Tibial nerve (tissue), 4 donors: ENCODE measurements at regions not wholly inside any gene's neighbourhood (a gene's known extent, or its start where the extent isn't known, plus 50 kb on each side); places are given as distances from the start of the nearest gene placed in this dataset.

Experiments used
- DNase-seq, 2 donors: peaks; one replicate each; pipeline ENCODE4 v3.0.0-alpha.2; 2019; ENCODE audit warnings: low spot score in 2 of 2
- H3K27ac ChIP-seq, 4 donors: fragments of 200-600 bp; sonication (generic) in 3 of 4; one replicate each; pipeline ENCODE4 v1.5.1; 2017 to 2019; ENCODE audit warnings: mild to moderate bottlenecking in 1 of 4
- H3K27me3 ChIP-seq, 2 donors: fragments of 200-600 bp; sonication (generic) in 1 of 2; one replicate each; pipeline versions ENCODE4 v1.5.1 to v1.6.0; 2017 to 2019
- H3K36me3 ChIP-seq, 3 donors: fragments of 200-600 bp; sonication (generic); one replicate each; pipeline ENCODE4 v1.5.1; 2018 to 2019
- H3K4me1 ChIP-seq, 4 donors: fragments of 200-600 bp; sonication (generic) in 3 of 4; one replicate each; pipeline ENCODE4 v1.5.1; 2017 to 2019
- H3K4me3 ChIP-seq, 4 donors: fragments of 200-600 bp; sonication (generic) in 3 of 4; one replicate each; pipeline ENCODE4 v1.5.1; 2017 to 2019; ENCODE audit warnings: mild to moderate bottlenecking in 1 of 4, moderate library complexity in 1 of 4
- H3K9me3 ChIP-seq, 4 donors: fragments of 200-600 bp; sonication (generic) in 3 of 4; one replicate each; pipeline ENCODE4 v1.5.1; 2017 to 2019
- CTCF ChIP-seq, 5 experiments: fragments of 200-600 bp in 3 of 5; fragments of 450-650 bp in 2 of 5; sonication (generic) in 3 of 5; IDR thresholded peaks; one replicate each; pipeline ENCODE4 v1.5.1; 2016 to 2019; ENCODE audit warnings: antibody characterized with exemption in 5 of 5, mild to moderate bottlenecking in 3 of 5, moderate library complexity in 2 of 5
- EP300 ChIP-seq, 2 donors: sonication (generic); formaldehyde crosslinking; IDR thresholded peaks; one replicate each; pipeline ENCODE4 v1.6.1; 2017; ENCODE audit warnings: antibody characterized with exemption in 2 of 2, mild to moderate bottlenecking in 1 of 2
- POLR2A ChIP-seq, 2 donors: fragments of 450-650 bp; IDR thresholded peaks; one replicate each; pipeline ENCODE4 v1.6.1; 2017; ENCODE audit warnings: antibody characterized with exemption in 2 of 2, mild to moderate bottlenecking in 2 of 2, moderate library complexity in 2 of 2
- WGBS, 2 donors: methylation state at CpG; one replicate each; pipeline ENCODE4 v1.1.5; 2018; 5-methylcytosine and 5-hydroxymethylcytosine counted together

GRCh38 chrX:30504309-30504708, 73.3 kb downstream of the TASL start:
- TF ChIP-seq CTCF (IDR thresholded peaks at IDR 0.05) (peak; percentile 22 to 45 (median 38)), POLR2A (IDR thresholded peaks at IDR 0.05) (no peak)
- Histone ChIP-seq H3K4me3 (no peak overlapping the region), H3K4me1 (no peaks in the 10 kb centered on the region), H3K27ac (no peak overlapping the region), H3K27me3 (peaks cover 0 to 10% of the 10 kb centered on the region in 2 donors), H3K36me3 (no peaks in the 10 kb centered on the region), H3K9me3 (no peaks in the 10 kb centered on the region)
- WGBS, 2 donors: 0 to 1% methylated on average over 2 of the region's 2 CpGs
- DNase-seq: no peak

DNA sequence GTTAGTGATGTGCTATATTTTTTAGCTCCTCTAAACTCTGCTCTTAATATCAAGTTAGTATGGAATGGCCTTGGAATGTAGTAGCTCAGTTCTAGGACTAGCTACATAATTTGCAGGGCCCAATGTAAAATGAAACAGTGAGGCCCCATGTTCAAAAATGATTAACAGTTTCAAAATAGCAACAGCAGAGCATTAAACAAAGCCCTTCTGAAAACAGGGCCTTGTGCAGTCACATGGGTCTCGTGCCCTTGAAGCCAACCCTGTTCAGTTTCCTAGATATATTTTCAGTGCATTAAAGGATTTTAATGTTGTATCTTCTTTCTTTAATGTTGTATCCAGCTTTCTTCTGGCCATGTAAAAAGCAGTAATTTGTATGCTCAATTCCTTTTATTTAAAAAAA, 82.1 kb downstream of the TASL start:
- Histone ChIP-seq H3K4me1 (no peaks in the 10 kb centered on the region), H3K27ac (no peak overlapping the region), H3K36me3 (no peaks in the 10 kb centered on the region), H3K9me3 (no peaks in the 10 kb centered on the region), H3K4me3 (no peak overlapping the region), H3K27me3 (no peaks in the 10 kb centered on the region)
- 47 to 51% methylated on average over 1 of the region's 1 CpG for WGBS, 2 donors
- TF ChIP-seq CTCF (IDR thresholded peaks at IDR 0.05) (no peak), POLR2A (IDR thresholded peaks at IDR 0.05) (no peak), EP300 (IDR thresholded peaks at IDR 0.05) (no peak)
- no peak for DNase-seq

DNA sequence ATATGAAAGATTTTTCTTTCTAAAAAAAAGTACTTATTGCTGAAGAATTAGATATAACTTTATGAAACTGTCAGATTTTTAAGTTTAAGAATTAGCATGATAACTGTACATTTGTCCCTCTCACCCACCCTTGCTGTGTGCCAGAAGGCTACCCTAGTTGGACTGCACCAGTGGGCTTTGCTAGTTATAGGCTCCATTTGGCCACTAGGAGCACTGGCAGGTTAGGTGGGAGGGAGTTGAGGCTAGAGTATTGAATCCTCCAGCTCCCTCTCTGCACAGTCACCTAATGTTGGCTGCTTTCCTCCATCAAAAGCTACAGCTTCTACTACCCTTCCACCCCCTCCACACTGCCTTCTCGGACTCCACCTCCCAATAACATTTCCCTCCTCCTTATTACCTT, 84.2 kb downstream of the TASL start:
- Histone ChIP-seq H3K36me3 (no peaks in the 10 kb centered on the region), H3K4me1 (no peaks in the 10 kb centered on the region), H3K4me3 (no peak overlapping the region), H3K9me3 (no peaks in the 10 kb centered on the region), H3K27me3 (no peaks in the 10 kb centered on the region), H3K27ac (no peak overlapping the region)
- DNase-seq: no peak
- WGBS, 2 donors: 63 to 90% methylated on average over 1 of the region's 1 CpG
- TF ChIP-seq POLR2A (IDR thresholded peaks at IDR 0.05): no peak
- TF ChIP-seq EP300 (IDR thresholded peaks at IDR 0.05): no peak
- no peak for TF ChIP-seq CTCF (IDR thresholded peaks at IDR 0.05)

DNA sequence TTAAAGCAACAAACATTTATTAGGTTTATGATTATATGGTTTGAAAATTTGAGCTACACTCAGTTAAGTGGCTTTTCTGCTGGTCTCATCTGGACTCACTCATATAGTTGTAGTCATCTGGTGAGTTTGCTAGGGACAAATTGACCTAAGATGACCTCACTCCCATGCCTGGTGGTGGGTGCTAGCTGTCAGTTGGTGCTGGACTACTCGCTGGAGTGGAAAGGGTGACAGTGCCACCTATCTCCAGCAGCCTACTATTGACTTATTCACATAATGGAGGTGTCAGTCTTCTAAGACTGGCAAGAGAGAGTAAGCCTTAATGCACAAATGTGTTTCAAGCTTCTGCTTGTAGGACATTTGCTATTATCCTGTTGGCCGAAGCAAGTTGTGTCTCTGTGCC, 88.2 kb downstream of the TASL start:
- Histone ChIP-seq H3K27me3 (no peaks in the 10 kb centered on the region), H3K36me3 (no peaks in the 10 kb centered on the region)
- 68 to 100% methylated on average over 2 of the region's 2 CpGs for WGBS, 2 donors

GRCh38 chrX:30488092-30488491, 89.5 kb downstream of the TASL start:
- Histone ChIP-seq H3K36me3 (no peaks in the 10 kb centered on the region), H3K27ac (no peak overlapping the region), H3K27me3 (no peaks in the 10 kb centered on the region), H3K4me3 (no peak overlapping the region), H3K9me3 (no peaks in the 10 kb centered on the region), H3K4me1 (no peaks in the 10 kb centered on the region)
- DNase-seq: no peak
- 39 to 40% methylated on average over 3 of the region's 3 CpGs for WGBS, 2 donors
- TF ChIP-seq POLR2A (IDR thresholded peaks at IDR 0.05) (no peak), CTCF (IDR thresholded peaks at IDR 0.05) (no peak), EP300 (IDR thresholded peaks at IDR 0.05) (no peak)

More for the DNA sequence above, 88.2 kb downstream of the TASL start:
- Histone ChIP-seq H3K4me3 (no peak overlapping the region), H3K27ac (no peak overlapping the region), H3K9me3 (no peaks in the 10 kb centered on the region), H3K4me1 (no peaks in the 10 kb centered on the region)
- DNase-seq: no peak
- TF ChIP-seq EP300 (IDR thresholded peaks at IDR 0.05): no peak
- TF ChIP-seq CTCF (IDR thresholded peaks at IDR 0.05): no peak
- no peak for TF ChIP-seq POLR2A (IDR thresholded peaks at IDR 0.05)
